ENCODE measurements at regions not wholly inside any gene's neighbourhood (a gene's known extent, or its start where the extent isn't known, plus 50 kb on each side); places are given as distances from the start of the nearest gene placed in this dataset.

- no peak overlapping the region for H3K4me3 ChIP-seq (ENCODE audit: low read depth, low read length)
- TF ChIP-seq MAX (IDR thresholded peaks at IDR 0.05; ENCODE audit: low read depth, low read length), result no peak
- no peak for TF ChIP-seq MYC (IDR thresholded peaks at IDR 0.05; ENCODE audit: low read depth, low read length)
- TF ChIP-seq POLR2A (IDR thresholded peaks at IDR 0.05; ENCODE audit: extremely low read depth, insufficient read length), result no peak
- no peak for TF ChIP-seq CTCF (IDR thresholded peaks at IDR 0.05; ENCODE audit: low read depth, low read length)
- no peak for DNase-seq (ENCODE audit: low read depth)
These were observed 337.0 kb downstream of the PTEN start for GRCh38 chr10:88200312-88201032.

GRCh38 chr10:88205842-88206446 is 342.5 kb downstream of the PTEN start:
- no peak overlapping the region for H3K4me3 ChIP-seq (ENCODE audit: low read depth, low read length)
- TF ChIP-seq MYC (IDR thresholded peaks at IDR 0.05; ENCODE audit: low read depth, low read length) (no peak), POLR2A (IDR thresholded peaks at IDR 0.05; ENCODE audit: extremely low read depth, insufficient read length) (no peak)
- DNase-seq (ENCODE audit: low read depth), result no peak

GRCh38 chr10:88207121-88207546 is 343.7 kb downstream of the PTEN start:
- no peak overlapping the region for H3K4me3 ChIP-seq (ENCODE audit: low read depth, low read length)
- DNase-seq (ENCODE audit: low read depth), result no peak
- TF ChIP-seq MYC (IDR thresholded peaks at IDR 0.05; ENCODE audit: low read depth, low read length) (no peak), CTCF (IDR thresholded peaks at IDR 0.05; ENCODE audit: low read depth, low read length) (no peak), MAX (IDR thresholded peaks at IDR 0.05; ENCODE audit: low read depth, low read length) (no peak), POLR2A (IDR thresholded peaks at IDR 0.05; ENCODE audit: extremely low read depth, insufficient read length) (no peak)

- no peak overlapping the region for H3K4me3 ChIP-seq (ENCODE audit: low read depth, low read length)
- TF ChIP-seq CTCF (IDR thresholded peaks at IDR 0.05; ENCODE audit: low read depth, low read length) (no peak), MAX (IDR thresholded peaks at IDR 0.05; ENCODE audit: low read depth, low read length) (no peak), MYC (IDR thresholded peaks at IDR 0.05; ENCODE audit: low read depth, low read length) (no peak), POLR2A (IDR thresholded peaks at IDR 0.05; ENCODE audit: extremely low read depth, insufficient read length) (no peak)
- DNase-seq (ENCODE audit: low read depth), result no peak
These were observed 345.8 kb downstream of the PTEN start for GRCh38 chr10:88209231-88209630.

GRCh38 chr10:88209837-88210561 is 346.6 kb downstream of the PTEN start:
- no peak for DNase-seq (ENCODE audit: low read depth)
- no peak overlapping the region for H3K4me3 ChIP-seq (ENCODE audit: low read depth, low read length)
- no peak for TF ChIP-seq CTCF (IDR thresholded peaks at IDR 0.05; ENCODE audit: low read depth, low read length)
- TF ChIP-seq MYC (IDR thresholded peaks at IDR 0.05; ENCODE audit: low read depth, low read length), result no peak

GRCh38 chr10:88211230-88211629 is 347.8 kb downstream of the PTEN start:
- H3K4me3 ChIP-seq (ENCODE audit: low read depth, low read length), result no peak overlapping the region
- DNase-seq (ENCODE audit: low read depth), result no peak
- TF ChIP-seq POLR2A (IDR thresholded peaks at IDR 0.05; ENCODE audit: extremely low read depth, insufficient read length) (no peak), CTCF (IDR thresholded peaks at IDR 0.05; ENCODE audit: low read depth, low read length) (no peak), MYC (IDR thresholded peaks at IDR 0.05; ENCODE audit: low read depth, low read length) (no peak), MAX (IDR thresholded peaks at IDR 0.05; ENCODE audit: low read depth, low read length) (no peak)

All from NB4 (cell line).